HG02798 (cell line): ENCODE measurements at regions not wholly inside any gene's neighbourhood (a gene's known extent, or its start where the extent isn't known, plus 50 kb on each side); places are given as distances from the start of the nearest gene placed in this dataset.
"Not testable (repeated sequence)": the region's sequence is repeated elsewhere in the genome, so short reads cannot be mapped to it uniquely, and the experiment has no call there.

Source experiments
- ATAC-seq: cut with Tn5 transposase; IDR thresholded peaks from one replicate; pipeline ENCODE4 v1.9.1; 2021; ENCODE audit warnings: mild to moderate bottlenecking; ENCODE audit not compliant: unreplicated experiment, poor library complexity

DNA sequence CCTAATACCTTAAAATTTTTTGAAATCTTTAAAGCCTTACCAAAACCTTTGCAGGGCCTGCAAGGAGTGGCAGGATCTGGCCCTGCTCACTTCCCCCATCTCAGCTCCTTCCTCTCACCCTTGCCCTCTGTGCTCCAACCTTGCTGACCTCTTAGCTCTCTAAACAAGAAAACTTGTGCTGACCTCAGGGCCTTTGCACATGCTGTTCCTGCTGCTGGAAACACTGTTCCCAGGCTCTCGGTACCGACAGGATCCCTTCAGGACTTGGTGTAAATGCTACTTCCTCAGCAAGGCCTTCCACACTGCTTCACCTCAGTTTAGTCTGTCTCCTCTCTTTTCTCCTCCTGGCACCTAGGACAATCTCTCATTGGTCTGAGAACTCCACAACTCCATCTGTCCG, 155.4 kb upstream of the IQSEC1 start:
- ATAC-seq, result no peak

GRCh38 chr3:13228169-13228568, 154.9 kb upstream of the IQSEC1 start:
- not testable (repeated sequence) for ATAC-seq

- no peak for ATAC-seq
Measured at GRCh38 chr3:13227315-13228165, 154.3 kb upstream of the IQSEC1 start.

DNA sequence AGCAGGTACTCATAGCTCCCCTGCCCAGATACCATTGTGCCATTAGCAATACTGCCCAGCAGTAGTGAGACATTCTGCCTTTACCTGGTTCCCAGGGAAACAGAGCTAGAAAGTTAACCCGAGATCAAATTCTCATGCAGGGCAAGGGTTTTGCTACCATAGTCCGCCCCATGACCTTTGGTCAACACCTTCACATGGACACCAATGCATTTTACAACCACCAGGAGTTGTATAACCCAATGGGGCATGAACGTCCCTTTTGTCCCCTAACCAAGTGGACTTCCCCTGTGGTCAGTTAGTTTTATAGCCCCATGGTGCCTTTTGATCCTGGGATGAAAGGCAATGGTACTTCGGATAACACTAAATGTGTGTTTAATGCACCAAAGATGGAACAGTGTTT, 151.7 kb upstream of the IQSEC1 start:
- no peak for ATAC-seq

DNA sequence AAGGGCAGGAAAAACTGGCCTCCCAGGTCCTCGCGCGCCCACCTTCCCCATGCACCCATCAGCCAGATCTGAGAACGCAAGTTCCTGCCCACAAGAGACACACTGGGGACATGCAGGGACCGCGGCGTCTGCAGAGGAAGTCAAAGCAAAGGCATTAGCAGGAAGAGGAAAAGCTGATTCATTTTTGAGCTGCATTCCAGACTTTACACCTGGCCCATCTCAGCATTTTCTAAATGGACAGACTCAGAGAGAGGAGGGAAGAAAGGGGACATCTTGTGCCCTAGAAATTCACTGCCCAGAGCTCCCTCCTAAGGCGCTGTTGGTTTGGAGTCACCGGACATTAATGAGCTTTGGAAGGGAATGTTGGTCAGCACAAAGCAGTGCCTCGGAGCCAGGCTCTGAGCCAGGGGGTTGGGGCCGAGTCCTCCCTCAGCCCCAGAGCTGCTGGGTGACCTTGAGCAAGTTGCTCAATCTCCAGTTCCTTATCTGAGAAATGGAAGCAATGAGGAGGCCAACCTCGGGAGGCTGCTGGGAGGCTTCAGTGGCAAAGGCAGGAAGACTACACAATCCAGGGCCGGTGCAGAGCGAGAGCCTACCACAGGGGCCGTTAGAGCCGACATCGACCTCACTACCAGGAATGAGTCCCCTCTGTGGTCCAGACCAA, 150.5 kb upstream of the IQSEC1 start:
- ATAC-seq, result no peak

- no peak for ATAC-seq
Measured at GRCh38 chr3:13222891-13223573, 149.8 kb upstream of the IQSEC1 start.

- no peak for ATAC-seq
Measured at GRCh38 chr3:13222131-13222530, 148.9 kb upstream of the IQSEC1 start.

GRCh38 chr3:13221491-13222061, 148.3 kb upstream of the IQSEC1 start:
- ATAC-seq, result no peak

- no peak for ATAC-seq
Measured at GRCh38 chr3:13220991-13221390, 147.8 kb upstream of the IQSEC1 start.

- ATAC-seq, result no peak
Measured at GRCh38 chr3:13219902-13220296, 146.7 kb upstream of the IQSEC1 start.

- no peak for ATAC-seq
Measured at GRCh38 chr3:13219077-13219901, 146.1 kb upstream of the IQSEC1 start.

GRCh38 chr3:13218541-13218908, 145.3 kb upstream of the IQSEC1 start:
- ATAC-seq, result no peak

GRCh38 chr3:13217736-13218540, 144.7 kb upstream of the IQSEC1 start:
- no peak for ATAC-seq

- no peak for ATAC-seq
Measured at GRCh38 chr3:13217253-13217652, 144.0 kb upstream of the IQSEC1 start.

DNA sequence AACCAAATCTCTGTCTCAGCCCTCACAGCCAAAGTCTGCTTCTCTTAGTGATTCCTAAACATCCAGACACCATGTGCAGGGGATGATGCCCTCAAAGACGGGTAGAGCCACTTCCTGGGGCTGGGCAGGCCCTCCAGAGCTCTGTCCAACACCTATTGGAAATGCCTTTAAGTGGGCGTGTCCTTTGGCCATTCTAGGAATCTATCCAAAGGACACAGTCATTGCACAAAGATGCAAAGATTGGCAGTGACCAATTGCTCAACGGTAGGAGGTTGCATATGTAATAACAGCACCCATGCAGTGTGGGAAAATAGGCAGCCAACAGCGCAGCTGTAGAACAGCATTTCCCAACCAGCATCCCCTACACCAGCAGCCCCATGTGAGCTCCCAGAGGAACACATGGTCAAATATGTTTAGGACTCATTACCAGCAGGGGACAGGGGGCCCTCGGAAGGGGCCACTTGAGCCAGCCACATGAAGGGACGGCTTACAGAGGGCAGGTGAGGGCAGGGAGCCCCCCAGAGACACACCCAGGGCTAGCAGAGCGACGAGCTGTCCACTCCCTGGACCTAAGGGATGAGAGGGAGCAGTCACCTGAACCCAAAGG, 142.8 kb upstream of the IQSEC1 start:
- no peak for ATAC-seq

GRCh38 chr3:13214847-13215472, 141.7 kb upstream of the IQSEC1 start:
- no peak for ATAC-seq

- ATAC-seq, result no peak
Measured at GRCh38 chr3:13213911-13214846, 140.9 kb upstream of the IQSEC1 start.
